GM04504 (cell line): ENCODE measurements at regions not wholly inside any gene's neighbourhood (a gene's known extent, or its start where the extent isn't known, plus 50 kb on each side); places are given as distances from the start of the nearest gene placed in this dataset.
"Not testable (repeated sequence)": the region's sequence is repeated elsewhere in the genome, so short reads cannot be mapped to it uniquely, and the experiment has no call there.

Experiments
- DNase-seq: peaks from one replicate; pipeline ENCODE4 v3.0.0-alpha.2; 2012; ENCODE audit warnings: low read depth

DNA sequence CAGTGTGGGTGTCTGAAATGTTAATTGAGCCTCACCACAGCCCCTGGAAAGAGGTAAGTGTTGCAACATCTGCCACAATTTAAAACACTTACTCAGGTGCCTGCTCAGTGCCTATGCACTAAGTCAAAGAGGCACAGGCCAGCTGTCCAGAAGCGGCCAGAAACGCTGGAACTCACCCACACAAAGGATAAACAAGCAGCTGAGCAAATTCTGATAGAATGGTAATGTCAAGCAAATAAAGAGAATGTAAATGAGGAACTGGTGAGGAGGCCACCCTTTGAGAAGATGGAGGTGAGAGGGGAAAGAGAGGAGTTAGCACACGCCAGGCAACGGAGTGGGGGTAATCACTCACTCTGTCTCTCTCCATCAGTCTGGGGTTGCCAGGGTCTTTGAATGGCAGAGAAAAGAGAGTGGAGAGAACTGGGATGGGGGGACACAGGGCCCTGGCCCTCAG, 67.7 kb upstream of the SERP2 start:
- no peak for DNase-seq

- peak; percentile 83 for DNase-seq
Measured at GRCh38 chr13:44306371-44307192, 67.0 kb upstream of the SERP2 start.

DNA sequence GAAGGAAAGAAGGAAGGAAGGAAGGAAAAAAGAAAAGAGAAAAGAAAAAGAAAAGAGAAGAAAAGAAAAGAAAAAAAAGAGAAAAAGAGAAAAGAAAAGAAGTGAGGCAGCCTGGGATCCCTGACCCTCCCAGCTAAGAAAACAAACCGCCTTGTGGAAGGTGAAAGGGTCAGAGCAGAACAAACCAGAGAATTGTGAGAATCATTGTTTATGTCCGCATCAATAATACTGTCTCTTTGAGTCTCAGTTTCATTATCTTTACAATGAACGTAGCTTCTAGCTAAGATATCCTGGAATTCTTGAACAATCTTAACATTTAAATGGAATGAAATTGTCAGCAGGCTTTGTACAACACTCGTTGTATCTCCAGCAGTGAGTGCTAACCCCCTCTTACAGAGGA, 66.4 kb upstream of the SERP2 start:
- DNase-seq = no peak

GRCh38 chr13:44307844-44308243, 65.8 kb upstream of the SERP2 start:
- no peak for DNase-seq

- no peak for DNase-seq
Measured at GRCh38 chr13:44308352-44308751, 65.3 kb upstream of the SERP2 start.

GRCh38 chr13:44309794-44310757, 63.5 kb upstream of the SERP2 start:
- DNase-seq = no peak

DNA sequence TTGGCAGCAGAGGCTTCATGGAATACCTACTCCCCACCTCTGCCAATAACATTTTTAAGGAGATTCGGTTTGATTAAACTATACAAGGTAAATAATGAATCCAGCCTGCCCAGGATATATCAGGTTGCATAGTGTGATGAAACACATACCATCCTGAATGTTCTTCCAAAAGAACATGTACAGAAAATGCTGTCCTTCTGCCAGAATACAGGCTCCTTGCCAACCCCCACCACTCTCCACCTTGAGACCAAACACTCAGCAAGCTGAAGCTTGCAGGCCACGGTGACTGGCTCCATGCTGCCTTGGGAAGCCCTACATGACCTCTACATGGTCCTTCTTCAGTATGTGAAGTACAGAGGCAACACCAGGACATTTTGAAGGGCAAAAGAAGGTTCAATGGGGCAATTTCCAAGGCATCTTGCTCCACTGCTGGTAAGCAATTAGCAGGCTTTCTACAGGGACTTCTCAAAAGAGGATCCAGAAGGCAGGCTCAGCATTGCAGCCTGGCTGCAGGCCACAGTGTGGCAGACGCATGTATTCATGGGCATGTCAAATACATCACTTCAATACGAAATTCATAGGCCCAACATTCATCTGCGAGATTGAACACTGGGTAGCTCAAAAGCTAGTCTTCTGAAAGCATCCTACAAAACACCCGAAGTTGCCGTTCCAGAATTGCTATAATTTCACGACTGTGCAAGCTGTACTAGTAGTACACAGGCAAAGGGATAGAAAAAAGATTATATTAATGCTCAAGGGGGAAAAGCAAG, 62.4 kb upstream of the SERP2 start:
- DNase-seq = no peak

- DNase-seq = no peak
Measured at GRCh38 chr13:44312131-44312530, 61.5 kb upstream of the SERP2 start.

GRCh38 chr13:44312834-44313551, 60.6 kb upstream of the SERP2 start:
- peak; percentile 75 for DNase-seq

GRCh38 chr13:44313674-44314073, 60.0 kb upstream of the SERP2 start:
- DNase-seq = peak; percentile 61

DNA sequence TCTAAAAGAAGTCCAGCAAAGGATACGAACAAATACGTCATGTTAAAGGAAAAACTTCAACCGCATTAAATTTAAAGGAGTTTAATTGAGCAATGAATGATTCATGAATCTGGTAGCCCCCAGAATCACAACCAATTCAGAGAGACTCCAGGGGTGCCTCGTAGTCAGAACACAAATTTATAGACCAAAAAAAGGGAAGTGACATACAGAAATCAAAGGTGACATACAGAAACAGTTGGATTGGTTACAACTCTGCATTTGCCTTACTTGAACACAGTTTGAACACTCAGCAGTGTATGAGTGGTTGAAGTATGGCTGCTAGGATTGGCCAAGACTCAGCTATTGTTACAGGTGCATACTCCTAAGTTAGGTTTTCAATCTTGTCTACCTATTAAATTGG, 59.5 kb upstream of the SERP2 start:
- DNase-seq = not testable (repeated sequence)

DNA sequence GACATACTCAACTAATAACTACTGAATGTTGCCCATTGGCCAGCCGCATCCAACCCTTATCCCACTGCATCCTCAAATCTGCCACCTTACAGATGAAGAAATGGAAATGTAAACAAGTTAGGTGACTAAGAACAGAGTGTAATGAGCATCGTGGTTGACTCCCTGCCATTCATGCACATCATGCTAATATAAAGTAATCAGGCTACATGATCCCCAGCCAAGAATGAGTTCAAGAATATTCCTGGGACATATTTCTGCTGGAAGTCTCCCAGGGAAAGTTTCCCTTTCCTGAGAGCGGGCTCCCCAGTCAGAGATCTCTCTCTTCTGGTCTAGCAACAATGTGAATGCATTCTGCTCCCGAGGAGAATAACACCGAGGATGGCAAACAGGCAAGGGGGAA, 55.9 kb upstream of the SERP2 start:
- peak; percentile 60 for DNase-seq

GRCh38 chr13:44318161-44318560, 55.5 kb upstream of the SERP2 start:
- DNase-seq = peak; percentile 50

DNA sequence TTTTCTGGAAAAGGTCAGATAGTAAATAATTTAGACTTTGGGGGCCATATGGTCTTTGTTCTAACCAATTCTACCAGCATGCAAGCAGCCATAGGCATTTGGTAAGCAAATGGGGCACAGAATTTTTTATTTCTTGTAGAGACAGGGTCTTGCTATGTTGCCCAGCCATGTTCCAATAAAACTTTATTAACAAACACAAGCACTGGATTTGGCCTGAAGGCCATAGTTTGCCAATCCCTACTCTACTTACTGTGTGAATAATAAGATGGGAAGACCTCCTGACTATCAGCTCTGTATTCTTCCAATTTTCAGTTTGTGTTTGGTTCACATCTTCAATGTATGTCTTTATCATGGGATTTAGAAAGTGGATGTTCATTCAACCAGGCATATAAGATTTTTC, 53.0 kb upstream of the SERP2 start:
- no peak for DNase-seq

GRCh38 chr13:44321961-44322360, 51.7 kb upstream of the SERP2 start:
- DNase-seq = no peak

DNA sequence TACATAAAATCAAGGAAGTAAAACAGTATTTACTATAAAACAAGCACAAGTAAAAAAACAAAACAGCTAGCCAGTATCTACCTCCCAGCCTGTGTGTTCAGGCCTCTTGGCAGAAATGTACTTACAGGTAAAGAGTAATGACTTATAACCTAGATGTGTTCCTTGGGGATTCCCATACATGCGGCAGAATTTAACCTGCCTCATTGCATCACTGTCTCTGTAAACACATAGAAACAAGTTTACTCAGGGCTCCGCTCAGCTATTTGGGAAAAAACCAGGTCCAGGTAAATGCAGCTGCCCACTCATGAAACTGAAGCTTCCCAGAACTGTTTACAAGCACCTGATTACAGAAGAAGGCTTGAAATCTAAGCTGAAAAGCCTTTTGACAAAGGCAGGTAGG, 50.7 kb upstream of the SERP2 start:
- no peak for DNase-seq

GRCh38 chr13:44323754-44324153, 49.9 kb upstream of the SERP2 start:
- DNase-seq = no peak
